SK-N-SH (cell line): ENCODE measurements at regions not wholly inside any gene's neighbourhood (a gene's known extent, or its start where the extent isn't known, plus 50 kb on each side); places are given as distances from the start of the nearest gene placed in this dataset.

Source experiments
- CTCF ChIA-PET: fragments of 300-600, 350-600 bp; formaldehyde crosslinking; extraction: SDS; loops from one replicate; lab custom pipeline; 2021; lab: Yijun Ruan, JAX
- POLR2A ChIA-PET: fragments of 350-600 bp; sonication (Branson Sonifier 250); formaldehyde crosslinking; extraction: SDS; loops from one replicate; lab custom pipeline; 2020; ENCODE audit warnings: antibody characterized with exemption, inconsistent platforms; lab: Yijun Ruan, JAX
- DNase-seq: peaks from one replicate; pipeline ENCODE4 v3.0.0; 2012
- H2AFZ ChIP-seq: fragments of 200-600 bp; sonication (generic); 2 replicates; pipeline ENCODE4 v1.8.1; 2016; ENCODE audit warnings: antibody characterized with exemption, mild to moderate bottlenecking, low read depth
- H3F3A ChIP-seq: fragments of 200-600 bp; sonication (generic); replicated peaks from 2 replicates; pipeline ENCODE3; 2016; ENCODE audit warnings: antibody characterized with exemption, mild to moderate bottlenecking; ENCODE audit not compliant: insufficient read depth
- H3K27ac ChIP-seq, 2 experiments: fragments of 200-500 bp in 1 of 2; fragments of 200-600 bp in 1 of 2; sonication (Bioruptor generic) in 1 of 2; sonication (generic), shearing (Covaris generic) in 1 of 2; 2 replicates each; pipeline versions ENCODE4 v1.5.1 to v1.6.1; 2014 to 2016; ENCODE audit warnings: low read depth in 2 of 2, inconsistent platforms in 1 of 2, low read length in 1 of 2, mild to moderate bottlenecking in 1 of 2, mixed read lengths in 1 of 2
- H3K27me3 ChIP-seq: fragments of 200-600 bp; sonication (generic), shearing (Covaris generic); 2 replicates; pipeline ENCODE4 v1.6.1; 2016; ENCODE audit warnings: mixed run types; ENCODE audit not compliant: insufficient read depth
- H3K36me3 ChIP-seq, 2 experiments: fragments of 200-500 bp in 1 of 2; fragments of 200-600 bp in 1 of 2; sonication (Bioruptor generic) in 1 of 2; sonication (generic) in 1 of 2; replicated peaks in 1 of 2; 2 replicates each; pipeline versions ENCODE3 to v1.5.1; 2014 to 2016; ENCODE audit warnings: low read length in 1 of 2, mild to moderate bottlenecking in 1 of 2; ENCODE audit not compliant: insufficient read depth in 2 of 2, control insufficient read depth in 1 of 2
- H3K4me1 ChIP-seq, 2 experiments: fragments of 200-500 bp in 1 of 2; fragments of 200-600 bp in 1 of 2; sonication (Bioruptor generic) in 1 of 2; sonication (generic), shearing (Covaris generic) in 1 of 2; 2 replicates each; pipeline versions ENCODE4 v1.5.1 to v1.6.1; 2014 to 2016; ENCODE audit warnings: low read depth in 1 of 2, low read length in 1 of 2, mixed run types in 1 of 2; ENCODE audit not compliant: insufficient read depth in 2 of 2, control insufficient read depth in 1 of 2
- H3K4me2 ChIP-seq: fragments of 200-600 bp; sonication (generic), shearing (Covaris generic); 2 replicates; pipeline ENCODE4 v1.6.1; 2017; ENCODE audit warnings: mixed run types
- H3K4me3 ChIP-seq, 2 experiments: fragments of 200-500 bp in 1 of 2; fragments of 200-600 bp in 1 of 2; sonication (Bioruptor generic) in 1 of 2; sonication (generic), shearing (Covaris generic) in 1 of 2; 2 replicates each; pipeline versions ENCODE4 v1.5.1 to v1.8.1; 2014 to 2016; ENCODE audit warnings: low read depth in 2 of 2, inconsistent platforms in 1 of 2, low read length in 1 of 2, mild to moderate bottlenecking in 1 of 2, mixed read lengths in 1 of 2, moderate library complexity in 1 of 2
- H3K79me2 ChIP-seq: fragments of 200-600 bp; sonication (generic); 2 replicates; pipeline ENCODE4 v1.8.1; 2017; ENCODE audit warnings: mild to moderate bottlenecking; ENCODE audit not compliant: insufficient read depth
- H3K9ac ChIP-seq: fragments of 200-600 bp; sonication (generic); 2 replicates; pipeline ENCODE4 v1.6.1; 2017; ENCODE audit warnings: mixed run types
- H3K9me2 ChIP-seq: fragments of 200-600 bp; sonication (generic); 2 replicates; pipeline ENCODE4 v1.6.1; 2017; ENCODE audit warnings: mixed run types
- H3K9me3 ChIP-seq: fragments of 200-600 bp; sonication (generic); 2 replicates; pipeline ENCODE4 v1.6.1; 2017; ENCODE audit warnings: mixed run types, mild to moderate bottlenecking, moderate library complexity
- H4K20me1 ChIP-seq: fragments of 200-600 bp; sonication (generic); 2 replicates; pipeline ENCODE4 v1.6.1; 2017; ENCODE audit warnings: mild to moderate bottlenecking, mixed run types; ENCODE audit not compliant: insufficient read depth
- CHD2 ChIP-seq: fragments of 150-350 bp; IDR thresholded peaks from 2 replicates; pipeline ENCODE4 v1.6.1; 2018; ENCODE audit warnings: low read length; ENCODE audit not compliant: partially characterized antibody
- CTCF ChIP-seq: fragments of 200-600 bp; sonication (generic); IDR thresholded peaks from 2 replicates; pipeline ENCODE4 v1.6.1; 2017; ENCODE audit warnings: antibody characterized with exemption, mild to moderate bottlenecking, moderate library complexity
- FOSL2 ChIP-seq: IDR thresholded peaks from 2 replicates; pipeline ENCODE4 v1.4.0; 2012; ENCODE audit warnings: low read depth, mild to moderate bottlenecking, moderate library complexity, borderline replicate concordance
- FOXJ3 ChIP-seq: sonication (generic); formaldehyde crosslinking; IDR thresholded peaks from 2 replicates; pipeline ENCODE4 v1.5.1; 2020; ENCODE audit warnings: mild to moderate bottlenecking, missing genetic modification reagents
- FOXM1 ChIP-seq: IDR thresholded peaks from 2 replicates; pipeline ENCODE4 v1.4.0; 2012; ENCODE audit warnings: low read depth, mild to moderate bottlenecking
- GATA2 ChIP-seq: sonication (generic); formaldehyde crosslinking; IDR thresholded peaks from 2 replicates; pipeline ENCODE4 v1.5.0; 2020; ENCODE audit warnings: mild to moderate bottlenecking, missing genetic modification reagents
- NRF1 ChIP-seq: IDR thresholded peaks from 2 replicates; pipeline ENCODE4 v1.6.1; 2012; ENCODE audit warnings: low read depth, mild to moderate bottlenecking, low read length
- RAD21 ChIP-seq: IDR thresholded peaks from 2 replicates; pipeline ENCODE4 v1.6.1; 2012; ENCODE audit warnings: mild to moderate bottlenecking, low read length
- RCOR1 ChIP-seq: fragments of 150-350 bp; IDR thresholded peaks from 2 replicates; pipeline ENCODE4 v1.6.1; 2017; ENCODE audit warnings: antibody characterized with exemption, low read length
- REST ChIP-seq: IDR thresholded peaks from 2 replicates; pipeline ENCODE4 v1.6.1; 2012; ENCODE audit warnings: mild to moderate bottlenecking, low read depth, low read length, moderate library complexity
- RFX5 ChIP-seq: IDR thresholded peaks from 2 replicates; pipeline ENCODE4 v1.6.1; 2012; ENCODE audit warnings: mild to moderate bottlenecking, improper control_type of control experiment, low read length
- TCF12 ChIP-seq: IDR thresholded peaks from 2 replicates; pipeline ENCODE4 v1.4.0; 2012
- TEAD4 ChIP-seq: IDR thresholded peaks from 2 replicates; pipeline ENCODE4 v1.4.0; 2012; ENCODE audit warnings: mild to moderate bottlenecking, borderline replicate concordance; ENCODE audit not compliant: insufficient read depth
- USF1 ChIP-seq: IDR thresholded peaks from 2 replicates; pipeline ENCODE4 v1.4.0; 2012; ENCODE audit warnings: low read depth, borderline replicate concordance
- USF2 ChIP-seq: fragments of 150-350 bp; IDR thresholded peaks from 2 replicates; pipeline ENCODE4 v1.6.1; 2017; ENCODE audit warnings: antibody characterized with exemption, low read length, low read depth, borderline replicate concordance
- YY1 ChIP-seq: IDR thresholded peaks from 2 replicates; pipeline ENCODE4 v1.4.0; 2012; ENCODE audit warnings: low read depth, mild to moderate bottlenecking
- ZBTB33 ChIP-seq: IDR thresholded peaks from 2 replicates; pipeline ENCODE4 v1.4.0; 2012; ENCODE audit warnings: low read depth, borderline replicate concordance
- WGBS: methylation state at CpG from one replicate; pipeline ENCODE4 v1.1.6; 2017; ENCODE audit warnings: low lambda C conversion rate; 5-methylcytosine and 5-hydroxymethylcytosine counted together

- TF ChIP-seq ZBTB33, result no peak
- TF ChIP-seq RFX5, result no peak
- no peak for TF ChIP-seq GATA2 (CRISPR knock-in tag)
- no peak for TF ChIP-seq USF2
- no peak for TF ChIP-seq NRF1
- TF ChIP-seq REST, result no peak
- TF ChIP-seq FOXJ3, result no peak
These were observed 610.3 kb upstream of the GALNTL6 start (continued) for GRCh38 chr4:171202908-171203307.

GRCh38 chr4:171186700-171187099 is 626.5 kb upstream of the GALNTL6 start:
- H4K20me1 ChIP-seq, result no peaks in the 10 kb centered on the region
- H3K27me3 ChIP-seq, result no peaks in the 10 kb centered on the region
- no peak overlapping the region for H3K27ac ChIP-seq
- H3F3A ChIP-seq, result no peaks in the 10 kb centered on the region
- H2AFZ ChIP-seq, result no peak overlapping the region
- no peak overlapping the region for H3K9ac ChIP-seq
- 41% methylated on average over 2 of the region's 2 CpGs for WGBS
- ChIA-PET POLR2A (no interaction called here), CTCF (interaction anchor here (0.6 kb wide), 1 partner anchor 196 kb away, joined by 3 read pairs; no protein-coding TSS in a partner anchor)
- no peaks in the 10 kb centered on the region for H3K4me1 ChIP-seq
- DNase-seq, result no peak
- no peaks in the 10 kb centered on the region for H3K9me2 ChIP-seq
- no peak overlapping the region for H3K4me2 ChIP-seq
- H3K36me3 ChIP-seq, result no peaks in the 10 kb centered on the region
- no peaks in the 10 kb centered on the region for H3K79me2 ChIP-seq
- no peak overlapping the region for H3K4me3 ChIP-seq
- no peaks in the 10 kb centered on the region for H3K9me3 ChIP-seq
- no peak for TF ChIP-seq YY1
- TF ChIP-seq TEAD4, result no peak
- no peak for TF ChIP-seq TCF12
- TF ChIP-seq FOXM1, result no peak
- TF ChIP-seq REST, result no peak
- TF ChIP-seq CHD2, result no peak
- no peak for TF ChIP-seq FOXJ3
- TF ChIP-seq CTCF, result no peak
- no peak for TF ChIP-seq FOSL2
- TF ChIP-seq USF1, result no peak
- TF ChIP-seq RAD21, result no peak
- TF ChIP-seq RCOR1, result no peak
